Neural crest cell (in vitro differentiated cells): ENCODE measurements at regions not wholly inside any gene's neighbourhood (a gene's known extent, or its start where the extent isn't known, plus 50 kb on each side); places are given as distances from the start of the nearest gene placed in this dataset.

Source experiments
- DNase-seq: peaks from one replicate; pipeline ENCODE4 v3.0.0; 2021; ENCODE audit warnings: low read depth, mixed read lengths, low spot score
- H3K27ac Mint-ChIP-seq: one replicate; pipeline ENCODE4 v1.8.0; 2021; ENCODE audit warnings: mild to moderate bottlenecking, mixed read lengths; ENCODE audit not compliant: unreplicated experiment
- H3K27me3 Mint-ChIP-seq: 2 replicates; pipeline ENCODE4 v1.8.0; 2021; ENCODE audit warnings: low read depth, mild to moderate bottlenecking, mixed read lengths
- H3K36me3 Mint-ChIP-seq: 2 replicates; pipeline ENCODE4 v1.8.0; 2021; ENCODE audit warnings: low read depth, mild to moderate bottlenecking, mixed read lengths
- H3K4me1 Mint-ChIP-seq: 2 replicates; pipeline ENCODE4 v1.8.0; 2021; ENCODE audit warnings: mixed read lengths
- H3K4me3 Mint-ChIP-seq: one replicate; pipeline ENCODE4 v1.8.0; 2021; ENCODE audit warnings: mild to moderate bottlenecking, mixed read lengths
- H3K9me3 Mint-ChIP-seq: 2 replicates; pipeline ENCODE4 v1.8.0; 2021; ENCODE audit warnings: mixed read lengths
- CTCF ChIP-seq: fragments of 200-600 bp; sonication (generic); conservative IDR thresholded peaks from 2 replicates; pipeline ENCODE4 v1.5.0; 2021; ENCODE audit warnings: antibody characterized with exemption, mild to moderate bottlenecking

GRCh38 chr9:134970719-134971118 is 53.0 kb upstream of the FCN1 start:
- Mint-ChIP-seq H3K4me3 (no peak overlapping the region), H3K27ac (no peak overlapping the region), H3K9me3 (no peaks in the 10 kb centered on the region), H3K36me3 (no peaks in the 10 kb centered on the region), H3K4me1 (peaks cover 12% of the 10 kb centered on the region), H3K27me3 (peaks cover 41% of the 10 kb centered on the region)
- no peak for DNase-seq
- TF ChIP-seq CTCF, result no peak

GRCh38 chr9:134971196-134971595 is 53.5 kb upstream of the FCN1 start:
- H3K9me3 Mint-ChIP-seq, result no peaks in the 10 kb centered on the region
- H3K36me3 Mint-ChIP-seq, result no peaks in the 10 kb centered on the region
- TF ChIP-seq CTCF, result no peak
- H3K27me3 Mint-ChIP-seq, result peaks cover 41% of the 10 kb centered on the region
- H3K4me1 Mint-ChIP-seq, result peaks cover 12% of the 10 kb centered on the region
- no peak overlapping the region for H3K4me3 Mint-ChIP-seq
- no peak for DNase-seq
- H3K27ac Mint-ChIP-seq, result no peak overlapping the region

- no peaks in the 10 kb centered on the region for H3K9me3 Mint-ChIP-seq
- H3K36me3 Mint-ChIP-seq, result no peaks in the 10 kb centered on the region
- peaks cover 41% of the 10 kb centered on the region for H3K27me3 Mint-ChIP-seq
- H3K4me1 Mint-ChIP-seq, result peaks cover 12% of the 10 kb centered on the region
- TF ChIP-seq CTCF, result no peak
- H3K4me3 Mint-ChIP-seq, result no peak overlapping the region
- no peak for DNase-seq
- H3K27ac Mint-ChIP-seq, result no peak overlapping the region
These were observed 54.0 kb upstream of the FCN1 start for GRCh38 chr9:134971696-134972095.

GRCh38 chr9:134972140-134972539 is 54.4 kb upstream of the FCN1 start:
- no peak for TF ChIP-seq CTCF
- peaks cover 12% of the 10 kb centered on the region for H3K4me1 Mint-ChIP-seq
- H3K9me3 Mint-ChIP-seq, result no peaks in the 10 kb centered on the region
- DNase-seq, result no peak
- peaks cover 41% of the 10 kb centered on the region for H3K27me3 Mint-ChIP-seq
- no peak overlapping the region for H3K27ac Mint-ChIP-seq
- no peak overlapping the region for H3K4me3 Mint-ChIP-seq
- H3K36me3 Mint-ChIP-seq, result no peaks in the 10 kb centered on the region

- no peak for TF ChIP-seq CTCF
- Mint-ChIP-seq H3K9me3 (no peaks in the 10 kb centered on the region), H3K4me3 (no peak overlapping the region), H3K27me3 (peaks cover 41% of the 10 kb centered on the region), H3K36me3 (no peaks in the 10 kb centered on the region), H3K4me1 (peaks cover under 1% of the 10 kb centered on the region), H3K27ac (no peak overlapping the region)
- DNase-seq, result no peak
These were observed 57.5 kb upstream of the FCN1 start for GRCh38 chr9:134975253-134975652.

- Mint-ChIP-seq H3K27ac (no peak overlapping the region), H3K4me3 (no peak overlapping the region)
These were observed 58.7 kb upstream of the FCN1 start for GRCh38 chr9:134976403-134976802.

More at GRCh38 chr9:134976403-134976802, 58.7 kb upstream of the FCN1 start:
- TF ChIP-seq CTCF, result no peak
- no peak for DNase-seq
- Mint-ChIP-seq H3K36me3 (no peaks in the 10 kb centered on the region), H3K9me3 (no peaks in the 10 kb centered on the region), H3K4me1 (no peaks in the 10 kb centered on the region), H3K27me3 (peaks cover 46% of the 10 kb centered on the region)
